Fibroblast of lung (primary cell): ENCODE measurements at regions not wholly inside any gene's neighbourhood (a gene's known extent, or its start where the extent isn't known, plus 50 kb on each side); places are given as distances from the start of the nearest gene placed in this dataset.

Experiments used
- DNase-seq, 2 donors: peaks; one replicate each; pipeline versions ENCODE4 v3.0.0 to v3.0.0-alpha.2; 2010; ENCODE audit warnings: low read depth in 2 of 2
- H2AFZ ChIP-seq: 2 replicates; pipeline ENCODE4 v1.5.1; 2012; ENCODE audit warnings: low read length, control low read depth, inconsistent platforms
- H3K27ac ChIP-seq: 2 replicates; pipeline ENCODE4 v1.5.1; 2011; ENCODE audit warnings: low read length, control low read depth; ENCODE audit not compliant: insufficient read depth
- H3K27me3 ChIP-seq: 2 replicates; pipeline ENCODE4 v1.5.1; 2011; ENCODE audit warnings: mild to moderate bottlenecking, low read length; ENCODE audit not compliant: control insufficient read depth, insufficient read depth
- H3K36me3 ChIP-seq: 2 replicates; pipeline ENCODE4 v1.5.1; 2011; ENCODE audit warnings: low read length; ENCODE audit not compliant: control insufficient read depth, insufficient read depth
- H3K4me1 ChIP-seq: 2 replicates; pipeline ENCODE4 v1.5.1; 2011; ENCODE audit warnings: low read length; ENCODE audit not compliant: control insufficient read depth, insufficient read depth; ENCODE audit errors: extremely low read depth
- H3K4me2 ChIP-seq: 2 replicates; pipeline ENCODE4 v1.5.1; 2011; ENCODE audit warnings: low read length, control low read depth; ENCODE audit not compliant: insufficient read depth; ENCODE audit errors: extremely low read depth
- H3K4me3 ChIP-seq, 4 experiments: fragments of 200-600 bp in 1 of 4; sonication (generic) in 1 of 4; replicated peaks in 1 of 4; 2 replicates each; pipeline ENCODE4 v1.5.1; 2011 to 2016; ENCODE audit warnings: low read length in 4 of 4, low read depth in 3 of 4, mild to moderate bottlenecking in 3 of 4, control low read depth in 2 of 4, inconsistent platforms in 1 of 4, mixed read lengths in 1 of 4; ENCODE audit not compliant: insufficient read depth in 1 of 4; ENCODE audit errors: control extremely low read depth in 1 of 4
- H3K79me2 ChIP-seq: 2 replicates; pipeline ENCODE4 v1.5.1; 2012; ENCODE audit warnings: mild to moderate bottlenecking, low read length, inconsistent platforms; ENCODE audit not compliant: control insufficient read depth, insufficient read depth
- H3K9ac ChIP-seq: 2 replicates; pipeline ENCODE4 v1.5.1; 2011; ENCODE audit warnings: mild to moderate bottlenecking, low read length, control low read depth; ENCODE audit not compliant: insufficient read depth
- H3K9me3 ChIP-seq: 2 replicates; pipeline ENCODE4 v1.5.1; 2012; ENCODE audit warnings: low read depth, low read length; ENCODE audit not compliant: control insufficient read depth, insufficient read depth
- H4K20me1 ChIP-seq: 2 replicates; pipeline ENCODE4 v1.5.1; 2011; ENCODE audit warnings: low read length; ENCODE audit not compliant: control insufficient read depth, insufficient read depth; ENCODE audit errors: extremely low read depth
- CTCF ChIP-seq, 2 donors: IDR thresholded peaks in 1 of 2; conservative IDR thresholded peaks in 1 of 2; 1 replicate in 1 of 2; 2 replicates in 1 of 2; pipeline ENCODE4 v1.5.1; 2011 to 2012; ENCODE audit warnings: low read length in 2 of 2, control low read depth in 1 of 2, inconsistent platforms in 1 of 2, low read depth in 1 of 2, mild to moderate bottlenecking in 1 of 2
- EZH2 ChIP-seq: IDR thresholded peaks from 2 replicates; pipeline ENCODE4 v1.5.1; 2012; ENCODE audit warnings: low read length, control low read depth, mild to moderate bottlenecking; ENCODE audit errors: missing control alignments

- no peak for TF ChIP-seq CTCF (conservative IDR thresholded peaks at IDR 0.05 in 1 of 2, IDR thresholded peaks at IDR 0.05 in 1 of 2; ENCODE audit: low read depth in 1 of 2, low read length in 2 of 2)
- no peak for TF ChIP-seq EZH2
- Histone ChIP-seq H3K36me3 (no peaks in the 10 kb centered on the region), H2AFZ (no peak overlapping the region), H3K27me3 (no peaks in the 10 kb centered on the region), H3K4me1 (no peaks in the 10 kb centered on the region), H4K20me1 (no peaks in the 10 kb centered on the region), H3K9ac (no peak overlapping the region), H3K4me2 (no peak overlapping the region), H3K9me3 (no peaks in the 10 kb centered on the region), H3K4me3 (no peak overlapping the region), H3K27ac (no peak overlapping the region), H3K79me2 (no peaks in the 10 kb centered on the region)
- DNase-seq: peak in 1 of 2 donors; percentile 2
Measured at GRCh38 chr5:128842241-128842640, 123.0 kb upstream of the SLC27A6 start.

- Histone ChIP-seq H3K79me2 (no peaks in the 10 kb centered on the region), H3K9me3 (no peaks in the 10 kb centered on the region), H3K4me2 (no peak overlapping the region), H3K4me1 (no peaks in the 10 kb centered on the region), H3K27me3 (no peaks in the 10 kb centered on the region), H3K4me3 (no peak overlapping the region), H3K36me3 (no peaks in the 10 kb centered on the region), H4K20me1 (no peaks in the 10 kb centered on the region), H3K27ac (no peak overlapping the region), H2AFZ (no peak overlapping the region), H3K9ac (no peak overlapping the region)
- TF ChIP-seq EZH2: no peak
- TF ChIP-seq CTCF (conservative IDR thresholded peaks at IDR 0.05 in 1 of 2, IDR thresholded peaks at IDR 0.05 in 1 of 2; ENCODE audit: low read depth in 1 of 2, low read length in 2 of 2): peak in 1 of 2 donors; percentile 22
- DNase-seq: peak; percentile 10 to 58
Measured at GRCh38 chr5:128844354-128844923, 120.8 kb upstream of the SLC27A6 start.

GRCh38 chr5:128850049-128850448 is 115.2 kb upstream of the SLC27A6 start:
- H3K4me3 ChIP-seq: no peak overlapping the region
- H3K4me1 ChIP-seq: no peaks in the 10 kb centered on the region
- no peak overlapping the region for H3K4me2 ChIP-seq
- no peak overlapping the region for H3K27ac ChIP-seq
- TF ChIP-seq EZH2 (no peak), CTCF (conservative IDR thresholded peaks at IDR 0.05 in 1 of 2, IDR thresholded peaks at IDR 0.05 in 1 of 2; ENCODE audit: low read depth in 1 of 2, low read length in 2 of 2) (no peak)
- no peak overlapping the region for H2AFZ ChIP-seq
- H3K79me2 ChIP-seq: no peaks in the 10 kb centered on the region
- no peaks in the 10 kb centered on the region for H3K27me3 ChIP-seq
- H3K36me3 ChIP-seq: no peaks in the 10 kb centered on the region
- no peak for DNase-seq
- H4K20me1 ChIP-seq: no peaks in the 10 kb centered on the region
- H3K9ac ChIP-seq: no peak overlapping the region
- no peaks in the 10 kb centered on the region for H3K9me3 ChIP-seq
